ENCODE measurements at regions not wholly inside any gene's neighbourhood (a gene's known extent, or its start where the extent isn't known, plus 50 kb on each side); places are given as distances from the start of the nearest gene placed in this dataset.
A peak's percentile ranks its signal among the peaks of the same experiment; 100 is the strongest.

DNA sequence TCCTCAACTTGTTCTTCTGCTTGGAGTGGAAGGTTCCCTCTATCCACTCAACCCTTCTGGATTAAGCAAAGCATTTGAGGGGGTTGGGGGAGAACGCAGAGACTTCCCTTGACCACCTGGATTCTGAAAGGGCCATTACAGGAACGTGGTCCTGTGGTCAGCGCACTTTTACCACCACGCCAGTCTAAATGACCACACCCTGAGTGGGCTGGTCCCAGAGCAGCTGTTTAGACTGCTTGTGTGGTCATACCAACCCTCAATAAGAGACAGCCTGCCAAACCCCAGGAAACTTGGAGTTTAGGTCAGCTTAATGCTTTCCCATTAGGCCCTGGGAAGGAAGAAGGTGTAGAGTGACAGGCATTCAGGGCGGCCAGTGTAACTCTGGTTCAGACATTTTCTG, 165.5 kb upstream of the ATP2B1 start:
- POLR2A ChIA-PET, result interaction anchor here (1.0 to 1.5 kb wide), 2 partner anchors 9 to 10 kb away, joined by 3 to 4 read pairs; no protein-coding TSS in a partner anchor

More for the DNA sequence above, 165.5 kb upstream of the ATP2B1 start:
- H3K27me3 ChIP-seq (replicated peaks in 1 of 2; ENCODE audit: control insufficient read depth in 2 of 2, insufficient read depth in 2 of 2, low read length in 1 of 2), result no peaks in the 10 kb centered on the region
- H3K27ac ChIP-seq (ENCODE audit: control insufficient read depth, insufficient read depth), result no peak overlapping the region
- intact Hi-C loops (cut with micrococcal nuclease; ENCODE audit: unreplicated experiment), result no loop called here
- SMC1A ChIA-PET (ENCODE audit: uncharacterized antibody, unreplicated experiment), result interaction anchor here (0.6 to 2.1 kb wide), 5 partner anchors 8 to 331 kb away, joined by 3 to 10 read pairs (median 5); no protein-coding TSS in a partner anchor
- FAIRE-seq (no peak), DNase-seq (ENCODE audit: low read depth, low spot score) (no peak), ATAC-seq (no peak)
- no peak overlapping the region for H2AFZ ChIP-seq (ENCODE audit: control insufficient read depth, low read depth, low read length)
- BruUV-seq (replicated peaks), result no TSS peak
- no peaks in the 10 kb centered on the region for H3K79me2 ChIP-seq (ENCODE audit: control insufficient read depth, insufficient read depth, low read length)
- no peak overlapping the region for H3K4me3 ChIP-seq
- in situ Hi-C loops (cut with MboI), result no loop called here
- no peaks in the 10 kb centered on the region for H3K36me3 ChIP-seq (ENCODE audit: control insufficient read depth in 2 of 2, insufficient read depth in 2 of 2, low read length in 1 of 2)
- no peaks in the 10 kb centered on the region for H4K20me1 ChIP-seq (ENCODE audit: control insufficient read depth, insufficient read depth)
- no peak overlapping the region for H3K4me2 ChIP-seq (ENCODE audit: control insufficient read depth, insufficient read depth)
- H3K9ac ChIP-seq (ENCODE audit: control insufficient read depth, insufficient read depth, low read length), result no peak overlapping the region
- TF ChIP-seq NRF1 (conservative IDR thresholded peaks at IDR 0.05; ENCODE audit: low read depth, low read length) (no peak), EED (IDR thresholded peaks at IDR 0.05; ENCODE audit: low read depth) (0 out of 2 replicates have a peak, but pooled peaks have one; percentile 27), SIX5 (IDR thresholded peaks at IDR 0.05; ENCODE audit: low read depth, low read length, severe bottlenecking) (no peak), RUNX3 (IDR thresholded peaks at IDR 0.05; ENCODE audit: low read length) (peak; percentile 38; the same call in 1 of the 2 replicates)
- TF ChIP-seq, protein P1, sequence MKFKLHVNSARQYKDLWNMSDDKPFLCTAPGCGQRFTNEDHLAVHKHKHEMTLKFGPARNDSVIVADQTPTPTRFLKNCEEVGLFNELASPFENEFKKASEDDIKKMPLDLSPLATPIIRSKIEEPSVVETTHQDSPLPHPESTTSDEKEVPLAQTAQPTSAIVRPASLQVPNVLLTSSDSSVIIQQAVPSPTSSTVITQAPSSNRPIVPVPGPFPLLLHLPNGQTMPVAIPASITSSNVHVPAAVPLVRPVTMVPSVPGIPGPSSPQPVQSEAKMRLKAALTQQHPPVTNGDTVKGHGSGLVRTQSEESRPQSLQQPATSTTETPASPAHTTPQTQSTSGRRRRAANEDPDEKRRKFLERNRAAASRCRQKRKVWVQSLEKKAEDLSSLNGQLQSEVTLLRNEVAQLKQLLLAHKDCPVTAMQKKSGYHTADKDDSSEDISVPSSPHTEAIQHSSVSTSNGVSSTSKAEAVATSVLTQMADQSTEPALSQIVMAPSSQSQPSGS (IDR thresholded peaks at IDR 0.05; ENCODE audit: low read length), result no peak
- TF ChIP-seq, protein P2, sequence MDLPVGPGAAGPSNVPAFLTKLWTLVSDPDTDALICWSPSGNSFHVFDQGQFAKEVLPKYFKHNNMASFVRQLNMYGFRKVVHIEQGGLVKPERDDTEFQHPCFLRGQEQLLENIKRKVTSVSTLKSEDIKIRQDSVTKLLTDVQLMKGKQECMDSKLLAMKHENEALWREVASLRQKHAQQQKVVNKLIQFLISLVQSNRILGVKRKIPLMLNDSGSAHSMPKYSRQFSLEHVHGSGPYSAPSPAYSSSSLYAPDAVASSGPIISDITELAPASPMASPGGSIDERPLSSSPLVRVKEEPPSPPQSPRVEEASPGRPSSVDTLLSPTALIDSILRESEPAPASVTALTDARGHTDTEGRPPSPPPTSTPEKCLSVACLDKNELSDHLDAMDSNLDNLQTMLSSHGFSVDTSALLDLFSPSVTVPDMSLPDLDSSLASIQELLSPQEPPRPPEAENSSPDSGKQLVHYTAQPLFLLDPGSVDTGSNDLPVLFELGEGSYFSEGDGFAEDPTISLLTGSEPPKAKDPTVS (IDR thresholded peaks at IDR 0.05; ENCODE audit: low read depth, low read length), result no peak
- CTCF ChIA-PET, result interaction anchor here (1.3 to 1.4 kb wide), 2 partner anchors 10 to 27 kb away, joined by 5 to 6 read pairs; no protein-coding TSS in a partner anchor
- peaks cover 11% of the 10 kb centered on the region; the same call in 1 of the 2 replicates for H3K4me1 ChIP-seq (ENCODE audit: control insufficient read depth, insufficient read depth, low read length)
- H3K9me3 ChIP-seq (replicated peaks; ENCODE audit: control insufficient read depth, insufficient read depth, low read length), result peaks cover 5% of the 10 kb centered on the region
- 32% methylated on average over 5 of the region's 5 CpGs for WGBS (ENCODE audit: insufficient coverage, insufficient replicate concordance, low lambda C conversion rate, missing lambda C conversion rate)
- RAD21 ChIA-PET (ENCODE audit: unreplicated experiment), result interaction anchor here (1.0 kb wide), 1 partner anchor 55 kb away, joined by 3 read pairs; no protein-coding TSS in a partner anchor

Data from GM12878 (cell line).